ENCODE measurements at regions not wholly inside any gene's neighbourhood (a gene's known extent, or its start where the extent isn't known, plus 50 kb on each side); places are given as distances from the start of the nearest gene placed in this dataset.

DNA sequence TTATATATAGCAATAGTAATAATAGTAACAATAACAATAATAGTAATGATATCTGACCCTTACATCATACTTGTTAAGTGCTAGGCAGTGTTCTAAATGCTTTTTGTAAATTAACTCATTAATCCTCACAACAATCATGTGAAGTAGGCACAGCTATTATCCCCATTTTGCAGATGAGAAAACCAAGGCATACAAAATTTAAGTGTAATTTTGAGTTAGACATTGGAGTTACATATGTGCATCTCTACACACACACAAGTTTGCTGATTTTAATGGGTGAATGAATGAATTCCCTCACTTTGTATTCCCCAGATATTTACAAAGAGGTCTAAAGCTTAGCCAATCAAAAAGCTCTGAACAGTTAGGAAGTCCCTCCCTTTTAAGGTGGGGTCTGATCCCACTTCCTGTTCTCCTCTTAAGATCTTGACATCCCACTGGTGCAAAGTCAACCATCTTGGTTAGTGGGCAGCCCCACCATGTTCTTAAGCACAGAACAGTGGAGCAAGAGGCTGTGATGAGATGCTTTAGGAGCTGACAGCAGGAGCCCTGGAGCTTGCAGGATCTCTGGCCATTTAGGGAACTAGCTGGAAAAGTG is 85.3 kb upstream of the FOXP4 start:
- no peak for TF ChIP-seq Cebpa-rat (IDR thresholded peaks at IDR 0.05)
- Histone ChIP-seq H3K4me2 (0 out of 22 replicates have a peak overlapping the region, but pooled peaks of 1 of the 11 experiments have one; percentile 9), H4K20me1 (no peaks in the 10 kb centered on the region; a peak in 1 of 22 replicates), H3K4me1 (peaks cover 0 to 25% (median 18%) of the 10 kb centered on the region in 10 experiments; a peak in 17 of 20 replicates), H3K9ac (no peak overlapping the region), H3K4me3 (no peak overlapping the region), H3K9me3 (replicated peaks in 1 of 11) (no peaks in the 10 kb centered on the region), H3K27ac (no peak overlapping the region), H3K36me3 (no peaks in the 10 kb centered on the region), H3K27me3 (no peaks in the 10 kb centered on the region)

DNA sequence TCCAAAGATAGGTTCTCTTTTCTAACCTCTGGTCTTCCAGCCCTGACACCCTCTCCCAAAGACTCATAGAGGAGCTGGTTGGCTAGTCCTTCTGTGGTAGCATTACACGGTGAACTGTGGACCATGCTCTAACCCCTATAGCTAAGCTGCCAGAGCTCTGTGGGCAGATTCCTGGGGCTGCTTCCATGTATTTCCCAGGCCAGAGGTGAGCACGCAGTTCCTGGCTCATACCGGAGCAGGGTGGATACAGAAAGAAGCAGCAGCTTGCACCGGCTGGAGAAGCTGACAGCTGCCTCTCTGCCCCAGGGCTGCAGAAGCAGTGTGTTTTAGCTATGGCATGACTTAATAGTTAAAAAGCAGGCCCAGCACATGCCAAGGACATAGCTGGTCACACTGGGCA is 84.1 kb upstream of the FOXP4 start:
- H3K4me2 ChIP-seq: no peak overlapping the region
- H4K20me1 ChIP-seq: no peaks in the 10 kb centered on the region
- H3K36me3 ChIP-seq: no peaks in the 10 kb centered on the region
- no peaks in the 10 kb centered on the region for H3K27me3 ChIP-seq
- TF ChIP-seq Cebpa-rat (IDR thresholded peaks at IDR 0.05): no peak
- H3K27ac ChIP-seq: no peak overlapping the region
- no peak overlapping the region for H3K9ac ChIP-seq
- no peak overlapping the region for H3K4me3 ChIP-seq
- H3K9me3 ChIP-seq (replicated peaks in 1 of 11): no peaks in the 10 kb centered on the region
- peaks cover 0 to 17% (median 12%) of the 10 kb centered on the region in 10 experiments; a peak in 16 of 20 replicates for H3K4me1 ChIP-seq

GRCh38 chr6:41463062-41463930 is 82.9 kb upstream of the FOXP4 start:
- no peaks in the 10 kb centered on the region for H3K27me3 ChIP-seq
- no peak overlapping the region for H3K4me3 ChIP-seq
- no peaks in the 10 kb centered on the region for H3K36me3 ChIP-seq
- no peak overlapping the region for H3K9ac ChIP-seq
- peaks cover 5 to 25% (median 17%) of the 10 kb centered on the region in 10 experiments; a peak in 19 of 20 replicates for H3K4me1 ChIP-seq
- no peaks in the 10 kb centered on the region for H4K20me1 ChIP-seq
- H3K27ac ChIP-seq: no peak overlapping the region
- H3K9me3 ChIP-seq (replicated peaks in 1 of 11): no peaks in the 10 kb centered on the region
- no peak for TF ChIP-seq Cebpa-rat (IDR thresholded peaks at IDR 0.05)
- peak overlapping the region in 4 of 11 experiments; percentile 4 to 16 (median 12); a peak in 4 of 22 replicates for H3K4me2 ChIP-seq

- no peak overlapping the region for H3K9ac ChIP-seq
- no peak overlapping the region for H3K4me3 ChIP-seq
- H3K4me2 ChIP-seq: peak overlapping the region in 1 of 11 experiments; percentile 4; a peak in 1 of 22 replicates
- peaks cover 5 to 25% (median 18%) of the 10 kb centered on the region in 10 experiments; a peak in 19 of 20 replicates for H3K4me1 ChIP-seq
- peaks cover 0 to 5% (median 0%) of the 10 kb centered on the region in 11 experiments; a peak in 2 of 22 replicates for H3K27me3 ChIP-seq
- H4K20me1 ChIP-seq: no peaks in the 10 kb centered on the region
- H3K36me3 ChIP-seq: no peaks in the 10 kb centered on the region
- H3K9me3 ChIP-seq (replicated peaks in 1 of 11): no peaks in the 10 kb centered on the region
- H3K27ac ChIP-seq: no peak overlapping the region
- TF ChIP-seq Cebpa-rat (IDR thresholded peaks at IDR 0.05): no peak
Measured at GRCh38 chr6:41464019-41464418, 82.2 kb upstream of the FOXP4 start.

GRCh38 chr6:41464481-41464880 is 81.7 kb upstream of the FOXP4 start:
- Histone ChIP-seq H3K27ac (no peak overlapping the region), H3K27me3 (peaks cover under 1 to 8% (median under 1%) of the 10 kb centered on the region in 11 experiments; a peak in 15 of 22 replicates)

GRCh38 chr6:41466437-41466990 is 79.7 kb upstream of the FOXP4 start:
- H3K9me3 ChIP-seq (replicated peaks in 1 of 11): no peaks in the 10 kb centered on the region
- no peaks in the 10 kb centered on the region for H4K20me1 ChIP-seq
- H3K4me3 ChIP-seq: no peak overlapping the region
- no peak overlapping the region for H3K27ac ChIP-seq
- H3K36me3 ChIP-seq: no peaks in the 10 kb centered on the region
- no peak overlapping the region for H3K9ac ChIP-seq
- H3K4me1 ChIP-seq: peaks cover 13 to 45% (median 37%) of the 10 kb centered on the region in 10 experiments; a peak in 19 of 20 replicates
- H3K27me3 ChIP-seq: peaks cover 12 to 25% (median 16%) of the 10 kb centered on the region in 11 experiments
- 0 out of 22 replicates have a peak, but pooled peaks of 2 of the 11 experiments have one; percentile 6 to 26 for TF ChIP-seq Cebpa-rat (IDR thresholded peaks at IDR 0.05)
- peak overlapping the region in 8 of 11 experiments; percentile 22 to 48 (median 28); a peak in 10 of 22 replicates for H3K4me2 ChIP-seq

More at GRCh38 chr6:41464481-41464880, 81.7 kb upstream of the FOXP4 start:
- Histone ChIP-seq H3K9me3 (replicated peaks in 1 of 11) (no peaks in the 10 kb centered on the region), H3K4me1 (peaks cover 5 to 25% (median 18%) of the 10 kb centered on the region in 10 experiments; a peak in 19 of 20 replicates), H4K20me1 (no peaks in the 10 kb centered on the region), H3K4me3 (no peak overlapping the region), H3K4me2 (no peak overlapping the region), H3K36me3 (no peaks in the 10 kb centered on the region), H3K9ac (no peak overlapping the region)
- no peak for TF ChIP-seq Cebpa-rat (IDR thresholded peaks at IDR 0.05)

DNA sequence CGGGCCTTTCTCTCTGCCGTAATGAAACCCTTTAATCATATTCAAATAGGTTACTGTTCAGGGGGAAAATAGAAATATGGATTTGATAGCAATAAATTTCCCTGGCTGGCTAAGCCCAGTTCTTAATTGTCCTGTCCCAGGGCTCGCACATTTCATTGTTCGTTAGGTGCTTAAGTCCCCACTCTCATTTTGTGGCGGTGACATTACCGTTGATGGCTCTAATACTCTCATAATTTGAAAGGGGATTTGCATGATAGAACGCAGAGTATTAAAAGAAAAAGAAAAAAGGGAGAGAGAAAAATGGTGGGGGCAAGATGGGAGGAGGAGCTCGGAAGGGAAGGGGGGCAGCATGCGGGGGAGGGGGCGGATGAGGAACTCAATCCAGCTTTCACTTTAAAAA is 79.1 kb upstream of the FOXP4 start:
- no peaks in the 10 kb centered on the region for H3K36me3 ChIP-seq
- H3K9me3 ChIP-seq (replicated peaks in 1 of 11): no peaks in the 10 kb centered on the region
- peaks cover 14 to 50% (median 42%) of the 10 kb centered on the region in 10 experiments; a peak in 19 of 20 replicates for H3K4me1 ChIP-seq
- H3K4me2 ChIP-seq: peak overlapping the region in 8 of 11 experiments; percentile 21 to 44 (median 28); a peak in 7 of 22 replicates
- no peak overlapping the region for H3K9ac ChIP-seq
- no peaks in the 10 kb centered on the region for H4K20me1 ChIP-seq
- H3K4me3 ChIP-seq: no peak overlapping the region
- TF ChIP-seq Cebpa-rat (IDR thresholded peaks at IDR 0.05): no peak
- no peak overlapping the region for H3K27ac ChIP-seq
- H3K27me3 ChIP-seq: peaks cover 12 to 25% (median 16%) of the 10 kb centered on the region in 11 experiments

GRCh38 chr6:41467627-41468404 is 78.4 kb upstream of the FOXP4 start:
- Histone ChIP-seq H3K4me3 (no peak overlapping the region), H3K27ac (no peak overlapping the region), H4K20me1 (no peaks in the 10 kb centered on the region), H3K4me1 (peaks cover 22 to 58% (median 50%) of the 10 kb centered on the region in 10 experiments), H3K9me3 (replicated peaks in 1 of 11) (no peaks in the 10 kb centered on the region), H3K9ac (no peak overlapping the region), H3K27me3 (peaks cover 12 to 25% (median 16%) of the 10 kb centered on the region in 11 experiments), H3K36me3 (no peaks in the 10 kb centered on the region), H3K4me2 (peak overlapping the region in 10 of 11 experiments; percentile 22 to 64 (median 53); a peak in 17 of 22 replicates)
- no peak for TF ChIP-seq Cebpa-rat (IDR thresholded peaks at IDR 0.05)

Measured in BLaER1 treated with 17β-estradiol and CSF1 and Interleukin-3, amounts not matched to agents 10 nM and 100 nM (cell line).